DOHH2 (cell line): ENCODE measurements at regions not wholly inside any gene's neighbourhood (a gene's known extent, or its start where the extent isn't known, plus 50 kb on each side); places are given as distances from the start of the nearest gene placed in this dataset.

Experiments used
- CTCF ChIP-seq: fragments of 200-600 bp; sonication (generic); IDR thresholded peaks from one replicate; pipeline ENCODE4 v1.5.1; 2014; ENCODE audit warnings: antibody characterized with exemption, mild to moderate bottlenecking, low read depth, low read length; ENCODE audit not compliant: poor library complexity, severe bottlenecking
- EZH2phosphoT487 ChIP-seq: fragments of 200-600 bp; sonication (generic); IDR thresholded peaks from 2 replicates; pipeline ENCODE4 v1.6.1; 2017; ENCODE audit warnings: borderline replicate concordance, mild to moderate bottlenecking, antibody characterized with exemption, low read length, moderate library complexity, mixed read lengths

GRCh38 chr5:57002959-57003485 is 51.1 kb upstream of the MIER3 start:
- TF ChIP-seq EZH2phosphoT487 = no peak
- TF ChIP-seq CTCF = no peak
